ENCODE measurements at regions not wholly inside any gene's neighbourhood (a gene's known extent, or its start where the extent isn't known, plus 50 kb on each side); places are given as distances from the start of the nearest gene placed in this dataset.

DNA sequence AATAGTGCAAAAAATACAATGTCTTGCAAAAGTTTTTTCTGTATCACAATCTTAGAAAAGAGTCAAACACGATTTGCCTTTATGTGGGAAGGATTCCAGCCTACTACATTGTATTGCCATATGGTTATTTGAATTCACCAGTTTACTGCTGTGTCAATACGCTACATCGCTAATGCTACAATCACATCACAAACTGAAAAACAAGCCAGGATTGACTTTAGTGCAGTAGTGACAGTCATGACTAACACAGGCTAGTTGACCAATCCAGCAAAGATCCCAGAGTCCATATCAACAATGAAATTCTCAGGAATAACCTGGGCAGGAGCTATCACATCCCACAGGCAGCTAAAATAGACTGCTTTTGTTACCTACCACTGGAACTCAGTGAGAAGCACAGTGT lies 67.0 kb downstream of the IL12A start:
- TF ChIP-seq, protein P1, sequence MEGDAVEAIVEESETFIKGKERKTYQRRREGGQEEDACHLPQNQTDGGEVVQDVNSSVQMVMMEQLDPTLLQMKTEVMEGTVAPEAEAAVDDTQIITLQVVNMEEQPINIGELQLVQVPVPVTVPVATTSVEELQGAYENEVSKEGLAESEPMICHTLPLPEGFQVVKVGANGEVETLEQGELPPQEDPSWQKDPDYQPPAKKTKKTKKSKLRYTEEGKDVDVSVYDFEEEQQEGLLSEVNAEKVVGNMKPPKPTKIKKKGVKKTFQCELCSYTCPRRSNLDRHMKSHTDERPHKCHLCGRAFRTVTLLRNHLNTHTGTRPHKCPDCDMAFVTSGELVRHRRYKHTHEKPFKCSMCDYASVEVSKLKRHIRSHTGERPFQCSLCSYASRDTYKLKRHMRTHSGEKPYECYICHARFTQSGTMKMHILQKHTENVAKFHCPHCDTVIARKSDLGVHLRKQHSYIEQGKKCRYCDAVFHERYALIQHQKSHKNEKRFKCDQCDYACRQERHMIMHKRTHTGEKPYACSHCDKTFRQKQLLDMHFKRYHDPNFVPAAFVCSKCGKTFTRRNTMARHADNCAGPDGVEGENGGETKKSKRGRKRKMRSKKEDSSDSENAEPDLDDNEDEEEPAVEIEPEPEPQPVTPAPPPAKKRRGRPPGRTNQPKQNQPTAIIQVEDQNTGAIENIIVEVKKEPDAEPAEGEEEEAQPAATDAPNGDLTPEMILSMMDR (IDR thresholded peaks at IDR 0.05), result no peak
- Mint-ChIP-seq H3K27me3 (ENCODE audit: low read depth, poor library complexity) (peaks cover 12% of the 10 kb centered on the region), H3K36me3 (ENCODE audit: low read depth) (no peaks in the 10 kb centered on the region), H3K4me3 (no peak overlapping the region), H3K27ac (no peak overlapping the region), H3K4me1 (peaks cover 10% of the 10 kb centered on the region), H3K9me3 (no peaks in the 10 kb centered on the region)
- DNase-seq, result no peak

DNA sequence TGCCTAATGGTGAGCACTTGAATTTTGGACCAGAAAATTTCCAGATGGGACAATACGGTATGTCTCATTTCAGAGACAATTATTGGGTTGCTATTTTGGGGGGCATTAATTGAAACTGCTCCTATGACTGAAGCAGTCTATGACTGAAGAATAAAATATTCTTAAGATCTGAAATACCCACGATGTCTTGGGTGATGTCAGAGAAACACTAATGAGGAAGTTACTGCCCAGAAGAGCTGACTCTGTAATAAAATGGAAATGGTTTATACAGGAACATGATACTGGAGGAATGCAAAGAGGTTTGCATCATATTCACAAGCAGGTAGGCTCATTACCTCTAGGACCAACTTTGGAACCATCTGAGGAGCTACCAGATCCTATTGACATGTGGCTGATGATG lies 68.7 kb downstream of the IL12A start:
- Mint-ChIP-seq H3K27me3 (ENCODE audit: low read depth, poor library complexity) (peaks cover 12% of the 10 kb centered on the region), H3K4me1 (peaks cover 10% of the 10 kb centered on the region), H3K36me3 (ENCODE audit: low read depth) (no peaks in the 10 kb centered on the region), H3K4me3 (no peak overlapping the region), H3K9me3 (peaks cover 6% of the 10 kb centered on the region), H3K27ac (no peak overlapping the region)
- no peak for DNase-seq
- TF ChIP-seq, protein P1 (IDR thresholded peaks at IDR 0.05), result no peak

DNA sequence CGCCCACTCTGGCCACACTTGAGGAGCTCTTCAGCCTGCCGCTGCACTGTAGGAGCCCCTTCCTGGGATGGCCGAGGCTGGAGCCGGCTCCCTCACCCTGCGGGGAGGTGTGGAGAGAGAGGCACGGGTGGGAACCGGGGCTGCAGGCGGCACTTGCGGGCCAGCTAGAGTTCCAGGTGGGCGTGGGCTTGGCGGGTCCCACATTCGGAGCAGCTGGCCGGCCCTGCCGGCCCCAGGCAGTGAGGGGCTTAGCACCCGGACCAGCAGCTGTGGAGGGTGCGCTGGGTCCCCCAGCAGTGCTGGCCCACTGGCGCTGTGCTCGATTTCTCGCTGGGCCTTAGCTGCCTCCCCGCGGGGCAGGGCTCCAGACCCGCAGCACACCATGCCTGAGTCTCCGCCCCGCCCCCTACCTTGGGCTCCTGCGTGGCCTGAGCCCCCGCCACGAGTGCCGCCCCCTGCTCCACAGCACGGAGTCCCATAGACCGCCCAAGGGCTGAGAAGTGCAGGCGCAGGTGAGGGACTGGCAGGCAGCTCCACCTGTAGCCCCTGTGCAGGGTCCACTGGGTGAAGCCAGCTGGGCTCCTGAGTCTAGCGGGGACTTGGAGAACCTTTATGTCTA lies 71.9 kb downstream of the IL12A start:
- H3K9me3 Mint-ChIP-seq, result peaks cover 6% of the 10 kb centered on the region
- H3K27ac Mint-ChIP-seq, result no peak overlapping the region
- peaks cover 9% of the 10 kb centered on the region for H3K27me3 Mint-ChIP-seq (ENCODE audit: low read depth, poor library complexity)
- H3K4me3 Mint-ChIP-seq, result no peak overlapping the region
- H3K36me3 Mint-ChIP-seq (ENCODE audit: low read depth), result no peaks in the 10 kb centered on the region
- no peaks in the 10 kb centered on the region for H3K4me1 Mint-ChIP-seq
- DNase-seq, result no peak
- TF ChIP-seq, protein P1 (IDR thresholded peaks at IDR 0.05), result no peak

DNA sequence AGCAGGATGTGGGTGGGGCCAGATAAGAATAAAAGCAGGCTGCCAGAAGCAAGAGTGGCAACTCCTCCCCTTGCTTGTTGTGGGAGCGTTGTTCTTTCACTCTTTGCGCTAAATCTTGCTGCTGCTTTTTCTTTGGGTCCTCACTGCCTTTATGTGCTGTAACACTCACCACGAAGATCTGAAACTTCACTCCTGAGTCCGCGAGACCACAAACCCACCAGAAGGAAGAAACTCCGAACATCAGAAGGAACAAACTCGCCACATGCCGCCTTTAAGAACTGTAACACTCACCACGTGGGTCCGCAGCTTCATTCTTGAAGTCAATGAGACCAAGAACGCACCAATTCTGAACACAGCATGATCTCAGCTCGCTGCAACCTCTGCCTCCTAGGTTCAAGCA lies 72.9 kb downstream of the IL12A start:
- no peak overlapping the region for H3K4me3 Mint-ChIP-seq
- no peak overlapping the region for H3K27ac Mint-ChIP-seq
- no peaks in the 10 kb centered on the region for H3K36me3 Mint-ChIP-seq (ENCODE audit: low read depth)
- TF ChIP-seq, protein P1 (IDR thresholded peaks at IDR 0.05), result no peak
- peaks cover 6% of the 10 kb centered on the region for H3K9me3 Mint-ChIP-seq
- no peaks in the 10 kb centered on the region for H3K4me1 Mint-ChIP-seq
- peaks cover 14% of the 10 kb centered on the region for H3K27me3 Mint-ChIP-seq (ENCODE audit: low read depth, poor library complexity)
- DNase-seq, result no peak

DNA sequence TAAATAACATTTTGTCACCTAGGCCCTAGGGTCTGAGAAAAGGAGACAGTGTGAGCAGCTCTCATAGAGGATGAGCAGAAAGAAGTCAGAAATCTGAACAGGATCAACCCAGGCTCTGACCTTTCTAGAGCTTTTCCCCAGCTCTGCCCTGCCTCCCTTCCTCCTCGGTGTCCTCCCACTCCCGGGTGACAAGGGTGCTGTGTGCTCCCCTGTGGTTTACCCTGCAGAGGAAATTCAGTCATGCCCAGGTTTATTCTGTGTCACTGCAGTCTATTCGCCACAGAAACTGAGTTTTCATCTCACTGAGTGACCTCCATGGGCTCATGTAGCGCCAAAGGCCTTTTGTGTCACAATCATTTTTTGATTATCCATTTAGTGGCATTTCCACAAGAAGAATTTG lies 76.6 kb downstream of the IL12A start:
- no peak for DNase-seq
- Mint-ChIP-seq H3K9me3 (peaks cover 6% of the 10 kb centered on the region), H3K27ac (peak overlapping the region; percentile 77), H3K4me3 (no peak overlapping the region), H3K36me3 (ENCODE audit: low read depth) (no peaks in the 10 kb centered on the region), H3K27me3 (ENCODE audit: low read depth, poor library complexity) (peaks cover 17% of the 10 kb centered on the region), H3K4me1 (peaks cover 4% of the 10 kb centered on the region)
- TF ChIP-seq, protein P1 (IDR thresholded peaks at IDR 0.05), result no peak

DNA sequence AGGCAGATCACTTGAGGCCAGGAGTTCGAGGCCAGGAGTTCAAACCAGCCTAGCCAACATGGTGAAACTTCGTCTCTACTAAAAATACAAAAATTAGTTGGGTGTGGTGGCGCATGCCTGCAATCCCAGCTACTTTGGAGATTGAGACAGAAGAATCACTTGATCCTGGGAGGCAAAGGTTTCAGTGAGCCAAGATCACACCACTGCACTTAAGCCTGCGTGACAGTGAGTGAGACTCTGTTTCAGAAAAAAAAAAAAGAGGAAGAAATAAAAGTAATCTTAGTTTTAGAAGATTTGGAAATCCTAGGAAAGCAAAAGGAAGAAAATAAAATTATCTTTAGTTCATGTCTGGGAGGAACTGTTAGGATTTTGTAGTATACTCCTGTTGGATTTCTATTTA lies 77.2 kb downstream of the IL12A start:
- Mint-ChIP-seq H3K27ac (no peak overlapping the region), H3K27me3 (ENCODE audit: low read depth, poor library complexity) (peaks cover 19% of the 10 kb centered on the region), H3K9me3 (peaks cover 6% of the 10 kb centered on the region), H3K36me3 (ENCODE audit: low read depth) (no peaks in the 10 kb centered on the region), H3K4me1 (peaks cover 4% of the 10 kb centered on the region), H3K4me3 (no peak overlapping the region)
- TF ChIP-seq, protein P1 (IDR thresholded peaks at IDR 0.05), result no peak
- no peak for DNase-seq

Data from nephron progenitor cell (in vitro differentiated cells).